ENCODE measurements at regions not wholly inside any gene's neighbourhood (a gene's known extent, or its start where the extent isn't known, plus 50 kb on each side); places are given as distances from the start of the nearest gene placed in this dataset.
A peak's percentile ranks its signal among the peaks of the same experiment; 100 is the strongest.
"Not testable (repeated sequence)": the region's sequence is repeated elsewhere in the genome, so short reads cannot be mapped to it uniquely, and the experiment has no call there.

DNA sequence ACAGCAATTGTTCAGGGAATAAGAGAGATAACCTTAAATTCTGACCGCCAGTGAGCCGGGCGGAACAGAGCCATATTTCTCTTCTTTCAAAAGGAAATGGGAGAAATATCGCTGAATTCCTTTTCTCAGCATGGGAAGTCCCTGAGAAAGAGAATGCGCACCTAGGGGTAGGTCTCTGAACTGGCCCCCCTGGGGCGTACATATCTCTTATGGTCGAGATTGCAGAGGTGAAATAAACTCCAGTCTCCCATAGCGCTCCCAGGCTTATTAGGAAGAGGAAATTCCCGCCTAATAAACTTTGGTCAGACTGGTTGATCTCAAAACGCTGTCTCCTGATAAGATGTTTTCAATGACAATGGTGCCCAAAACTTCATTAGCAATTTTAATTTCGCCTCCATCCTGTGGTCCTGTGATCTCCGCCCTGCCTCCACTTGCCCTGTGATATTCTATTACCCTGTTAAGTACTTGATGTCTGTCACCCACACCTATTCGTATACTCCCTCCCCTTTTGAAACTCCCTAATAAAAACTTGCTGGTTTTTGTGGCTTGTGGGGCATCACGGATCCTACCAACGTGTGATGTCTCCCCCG is 195.8 kb upstream of the HMCN1 start:
- DNase-seq: not testable (repeated sequence)

DNA sequence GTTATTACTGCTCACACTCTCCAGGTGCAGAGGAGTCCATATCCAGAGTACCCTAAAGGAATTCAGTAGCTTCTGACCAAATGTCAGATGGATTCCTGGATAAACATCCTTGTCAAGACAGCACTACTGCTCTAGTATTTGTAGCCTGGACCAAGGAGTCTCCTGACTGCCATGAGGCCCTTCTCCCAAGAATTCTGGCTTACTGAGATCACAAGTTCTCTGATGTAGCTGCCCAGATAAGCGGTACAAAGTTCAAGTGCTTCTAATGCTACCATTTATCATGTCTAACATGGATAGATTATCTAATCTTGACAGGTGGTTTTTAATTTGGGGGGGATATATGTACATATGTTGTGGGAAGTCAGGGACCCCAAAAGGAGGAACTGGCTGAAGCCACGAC is 196.6 kb upstream of the HMCN1 start:
- DNase-seq: no peak

DNA sequence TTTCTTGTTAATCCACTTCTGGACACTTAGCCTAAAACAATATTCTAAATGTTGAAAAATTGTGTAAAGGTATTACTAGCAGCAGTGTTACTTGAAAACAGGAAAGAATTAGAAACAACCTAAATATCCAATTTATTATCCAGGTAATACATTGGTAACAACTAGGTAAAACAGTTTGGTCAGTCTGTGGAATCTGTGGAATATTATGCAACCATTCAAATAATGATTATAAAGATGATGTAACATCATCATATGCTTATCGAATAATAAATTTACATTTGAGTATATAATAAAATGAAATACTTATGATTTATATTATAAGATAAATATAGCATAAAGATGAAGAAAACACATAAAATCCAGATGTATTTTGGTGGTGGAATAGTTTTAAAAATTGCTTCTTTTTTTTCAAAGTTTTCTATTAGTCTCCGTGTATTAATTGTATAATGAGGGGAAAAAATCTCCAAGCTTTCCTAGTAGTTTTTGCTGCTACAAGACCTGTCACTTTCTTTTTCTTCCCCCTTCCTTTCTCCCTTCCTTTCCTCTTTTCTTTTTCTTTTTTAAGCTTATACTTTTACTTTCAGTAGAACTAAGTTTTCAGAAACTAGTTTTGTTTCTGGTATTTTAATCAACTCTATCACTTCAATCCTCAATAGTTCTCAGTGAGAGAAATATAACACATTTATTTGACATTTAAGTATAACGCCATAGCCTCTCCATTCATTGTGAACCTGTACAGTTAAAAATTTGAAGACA is 197.8 kb upstream of the HMCN1 start:
- DNase-seq: no peak

- DNase-seq: no peak
Measured at GRCh38 chr1:185535621-185536020, 198.6 kb upstream of the HMCN1 start.

DNA sequence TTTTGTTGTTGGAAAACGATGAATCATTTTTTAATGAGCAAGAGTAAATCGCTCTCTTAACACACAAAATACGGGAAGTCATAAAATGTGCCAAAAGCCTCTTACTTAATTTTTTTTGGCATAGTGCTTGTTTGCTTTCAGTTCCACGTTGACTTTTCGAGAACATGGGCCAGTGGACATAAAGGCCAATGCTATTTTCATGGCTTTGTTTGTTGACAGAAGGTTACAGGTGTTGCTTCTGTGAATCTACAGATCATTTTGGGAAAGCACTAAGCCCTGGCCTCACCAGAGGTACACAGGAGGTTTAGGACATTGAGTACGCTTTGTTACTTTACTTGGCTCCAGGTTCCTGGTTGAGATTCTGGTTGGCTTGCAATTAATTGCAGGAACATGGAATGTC is 199.4 kb upstream of the HMCN1 start:
- no peak for DNase-seq

- DNase-seq: no peak
Measured at GRCh38 chr1:185533596-185533995, 200.6 kb upstream of the HMCN1 start.

DNA sequence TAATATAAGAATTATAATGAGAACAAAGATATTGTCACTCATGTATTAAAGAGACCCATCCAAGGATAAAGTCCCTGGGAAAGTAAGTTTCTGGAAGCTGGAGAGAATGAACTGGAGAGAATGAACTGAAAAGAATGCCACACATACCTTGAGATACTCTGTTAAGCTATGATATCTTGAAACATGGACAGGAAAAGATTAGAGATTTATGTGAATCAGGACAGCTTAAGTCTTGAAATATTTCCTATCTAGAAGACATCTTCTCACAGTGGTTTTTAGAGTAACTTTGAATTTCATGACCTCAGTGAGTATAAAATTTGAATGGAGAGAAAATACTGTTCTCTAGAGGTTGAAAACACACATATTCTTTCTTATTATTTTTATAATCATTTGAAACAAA is 201.3 kb upstream of the HMCN1 start:
- DNase-seq: no peak

- DNase-seq: no peak
Measured at GRCh38 chr1:185531838-185532237, 202.4 kb upstream of the HMCN1 start.

DNA sequence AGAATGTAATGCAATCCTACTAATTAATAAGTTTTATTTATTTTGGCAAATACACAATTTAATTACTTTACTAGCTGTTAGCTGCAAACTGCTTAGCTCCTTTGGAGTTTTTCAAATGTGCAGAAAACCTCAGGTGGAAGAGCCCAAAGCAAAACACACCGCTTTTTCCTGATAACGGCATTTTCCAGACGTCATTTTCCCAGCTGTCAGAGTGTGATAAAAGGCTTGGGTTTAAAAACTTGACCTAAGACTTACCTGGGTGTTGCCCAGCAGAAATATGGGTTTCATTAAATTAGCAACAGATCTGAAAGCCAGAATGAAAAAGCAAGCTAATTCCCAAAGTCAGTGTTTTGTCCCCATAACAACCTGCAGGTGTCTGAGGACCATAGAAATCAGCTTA is 204.0 kb upstream of the HMCN1 start:
- DNase-seq: no peak

DNA sequence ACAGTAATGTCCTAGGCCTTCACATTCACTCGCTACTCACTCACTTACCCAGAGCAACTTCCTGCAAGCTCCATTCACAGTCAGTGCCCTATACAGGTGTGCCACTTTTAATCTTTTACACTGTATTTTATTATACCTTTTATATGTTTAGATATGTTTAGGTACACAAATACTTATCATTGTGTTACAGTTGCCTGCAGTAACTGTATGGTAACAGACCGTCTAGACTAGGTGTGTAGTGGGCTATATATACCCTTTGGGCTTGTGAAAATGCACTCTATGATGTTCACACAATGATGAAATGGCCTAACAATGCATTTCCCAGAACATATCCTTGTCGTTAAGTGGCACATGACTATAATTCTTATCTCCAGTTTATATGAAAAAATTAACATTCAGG is 204.5 kb upstream of the HMCN1 start:
- DNase-seq: no peak

DNA sequence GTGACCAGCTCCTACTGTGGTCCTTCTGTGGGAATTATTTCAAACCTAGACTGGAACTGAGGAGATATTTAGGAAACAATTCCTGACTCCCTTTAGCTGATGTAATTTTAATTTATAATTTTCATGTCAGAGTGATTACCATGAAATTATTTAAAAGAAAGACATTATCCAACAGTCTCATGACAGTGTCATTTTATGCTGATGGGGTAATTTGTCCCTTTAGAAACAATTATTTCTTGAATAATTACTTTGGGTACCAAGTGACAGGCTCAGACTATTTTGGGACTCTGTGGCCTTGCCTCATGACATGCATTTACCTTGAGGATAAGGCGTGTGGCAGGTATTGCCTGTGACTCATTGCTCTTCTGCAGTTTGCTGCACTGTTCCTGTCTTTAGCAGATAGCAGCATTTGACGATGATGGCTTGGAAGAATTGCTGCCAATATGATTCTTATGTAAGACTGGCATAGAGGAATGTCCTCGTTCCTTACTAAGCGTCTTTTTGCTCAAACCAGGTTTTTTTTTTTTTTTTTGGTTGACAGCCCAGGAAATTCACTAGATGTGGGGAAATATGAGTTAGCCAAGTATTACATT is 206.0 kb upstream of the HMCN1 start:
- DNase-seq: no peak

- DNase-seq: no peak
Measured at GRCh38 chr1:185526344-185527307, 207.6 kb upstream of the HMCN1 start.

DNA sequence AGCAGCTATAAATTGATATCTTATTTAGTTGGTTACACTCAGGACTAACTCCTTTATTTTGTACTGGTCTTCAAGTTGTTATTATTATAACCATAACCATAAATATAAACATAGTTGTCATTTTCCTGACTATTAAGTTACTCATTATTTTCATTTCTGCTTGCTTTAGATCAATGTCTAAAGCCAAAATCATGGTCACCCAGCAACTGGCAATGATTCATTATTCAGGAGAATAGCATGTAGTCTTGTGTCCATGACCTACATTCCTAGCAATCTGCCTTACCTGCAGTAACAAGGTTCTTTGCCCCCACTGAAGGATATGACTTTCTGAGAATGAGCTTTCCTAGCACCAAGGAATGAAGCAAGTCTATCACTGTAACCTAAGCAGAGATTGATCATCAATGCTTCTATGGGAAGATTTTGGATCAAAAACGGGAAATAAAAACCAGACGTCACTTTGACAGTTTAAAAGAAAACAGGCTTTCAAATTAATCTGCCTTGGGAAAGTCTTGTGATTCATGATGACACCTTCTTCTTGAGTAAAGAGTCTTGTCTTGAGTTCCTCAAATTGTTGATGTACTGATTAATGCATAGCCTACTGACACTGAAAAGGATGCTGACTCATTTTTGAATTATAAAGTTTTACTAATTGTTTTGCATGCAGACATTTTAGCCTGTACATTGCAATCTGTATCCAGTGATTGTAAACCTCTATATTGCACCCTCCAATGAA is 203.3 kb upstream of the IVNS1ABP start:
- DNase-seq: no peak

DNA sequence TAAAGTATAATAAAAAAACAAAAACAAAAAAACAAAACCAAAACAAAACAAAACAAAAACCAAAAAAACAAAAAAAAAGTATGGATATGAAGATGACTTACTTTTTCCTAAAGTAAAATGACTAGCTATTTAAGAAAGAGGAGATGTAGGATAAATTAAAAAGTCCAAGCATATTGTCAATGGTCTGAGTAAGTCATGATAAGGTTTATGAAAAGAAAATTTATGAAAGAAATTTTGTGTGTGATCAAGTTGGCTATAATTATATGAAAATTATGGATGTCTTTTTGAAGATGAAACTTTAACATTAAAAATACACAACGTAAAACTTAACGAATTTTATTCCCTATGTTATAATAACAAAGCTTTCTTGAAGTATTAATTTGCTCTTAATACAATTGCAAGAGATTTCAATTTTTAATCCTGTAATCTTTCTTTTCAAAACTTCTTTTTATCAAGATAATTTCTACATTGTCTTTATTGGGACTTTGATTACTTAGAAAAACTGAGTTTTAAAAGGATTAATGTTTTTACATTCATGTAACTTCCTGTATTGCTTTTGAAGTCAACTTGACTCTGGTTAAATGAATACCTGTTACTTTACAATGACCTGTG is 200.9 kb upstream of the IVNS1ABP start:
- DNase-seq: no peak

GRCh38 chr1:185517301-185517700 is 200.3 kb upstream of the IVNS1ABP start:
- not testable (repeated sequence) for DNase-seq

DNA sequence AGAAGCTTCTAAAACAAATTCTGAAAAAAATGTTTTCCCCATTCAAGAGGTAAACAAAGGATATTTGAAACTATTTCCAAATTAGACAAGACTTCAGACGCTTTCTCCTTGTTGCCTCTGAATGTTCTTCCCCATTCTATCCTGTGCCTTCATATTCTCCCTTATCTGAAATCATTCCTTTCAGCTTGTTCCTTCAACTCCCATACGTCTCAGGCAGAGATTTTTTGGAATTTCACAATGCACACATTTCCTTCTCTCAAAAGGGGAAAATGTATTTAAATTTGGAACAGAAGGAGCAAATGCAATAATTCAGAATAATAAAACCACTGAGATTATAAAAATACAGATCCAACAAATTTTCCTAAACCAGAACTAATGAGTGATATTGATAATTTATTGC is 198.7 kb upstream of the IVNS1ABP start:
- no peak for DNase-seq

DNA sequence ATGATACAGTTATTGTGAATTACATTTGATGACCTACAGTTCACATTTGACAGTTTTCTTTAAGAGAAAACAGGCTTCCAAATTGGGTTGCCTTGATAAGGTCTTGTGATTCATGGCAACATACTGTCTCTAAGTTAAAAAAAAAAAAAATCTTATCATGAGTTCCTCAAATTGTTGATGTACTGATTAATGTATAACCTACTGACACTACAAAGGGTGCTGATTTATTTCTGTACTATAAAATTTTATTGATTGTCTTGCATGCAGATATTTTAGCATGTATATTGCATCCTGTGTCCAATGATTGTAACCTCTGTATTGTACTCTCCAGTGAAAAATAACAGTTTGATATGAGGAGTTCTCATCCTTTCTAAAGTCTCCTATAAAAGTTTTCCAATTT is 197.3 kb upstream of the IVNS1ABP start:
- no peak for DNase-seq

- no peak for DNase-seq
Measured at GRCh38 chr1:185512442-185512841, 195.4 kb upstream of the IVNS1ABP start.

DNA sequence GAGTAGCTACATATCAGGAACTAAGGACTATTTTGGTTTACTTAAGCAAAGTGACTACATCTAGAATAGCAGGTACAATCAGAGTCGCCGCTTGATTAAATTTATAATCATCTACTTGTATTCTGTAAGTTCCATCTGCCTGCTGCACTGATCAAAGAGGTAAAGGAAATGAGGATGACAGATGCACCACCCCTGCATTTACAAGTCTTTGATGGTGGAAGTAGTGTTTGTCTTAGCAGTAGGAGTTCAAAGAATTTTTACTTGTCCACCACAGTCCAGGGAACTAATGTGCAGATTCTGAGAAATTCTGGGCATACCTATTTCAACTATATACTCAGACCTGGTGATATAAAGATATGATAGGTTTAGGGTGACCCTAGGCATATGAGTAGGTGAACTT is 184.1 kb upstream of the IVNS1ABP start:
- no peak for DNase-seq

DNA sequence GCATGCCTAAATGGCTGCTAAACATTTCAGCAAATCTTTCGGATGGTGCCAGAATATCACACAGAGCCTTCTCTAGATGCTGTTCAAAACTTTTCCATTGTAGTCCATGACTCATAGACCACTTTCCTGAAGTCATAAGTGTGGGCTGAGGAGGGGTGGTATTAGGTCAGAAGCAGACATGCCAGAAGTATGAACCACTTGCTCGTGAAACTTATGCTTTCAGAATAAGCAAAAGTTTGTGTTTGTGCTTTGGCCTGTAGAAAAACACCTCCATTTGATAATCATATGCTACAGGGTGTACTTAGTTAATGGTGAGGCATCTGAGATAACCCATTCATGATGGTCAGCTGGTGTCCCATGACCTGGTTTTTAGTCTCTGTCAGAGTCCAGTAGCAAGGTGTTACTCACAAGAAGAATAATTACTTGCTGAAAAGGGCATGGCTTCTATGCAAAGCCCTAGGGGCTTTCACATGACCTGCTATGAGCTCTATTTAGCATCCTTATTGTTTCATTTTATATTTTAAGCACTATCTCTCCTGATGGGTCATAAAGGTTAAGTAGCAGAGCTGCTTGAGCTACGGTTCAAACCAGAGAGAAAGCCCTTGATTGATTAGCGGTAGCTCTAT is 183.1 kb upstream of the IVNS1ABP start:
- DNase-seq: peak in 1 of 2 experiments; percentile 8

DNA sequence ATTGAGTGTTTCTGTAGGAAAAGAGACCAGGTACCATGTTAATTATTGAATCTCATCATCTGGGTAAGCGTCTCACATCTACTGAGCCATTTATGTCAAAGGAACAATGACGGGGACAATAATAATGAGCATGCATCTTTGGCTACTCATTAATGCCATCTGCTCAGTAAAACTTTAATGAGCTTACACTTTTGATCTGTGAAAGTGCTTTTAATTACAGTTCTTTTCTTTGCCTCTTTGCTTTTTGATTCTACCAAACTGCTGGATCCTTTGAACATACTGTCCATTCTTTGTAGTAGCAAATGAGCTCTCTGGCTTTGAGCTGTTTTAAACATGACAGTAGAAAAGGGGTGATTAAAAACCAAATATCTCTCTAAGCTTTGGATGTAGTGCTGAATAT is 181.2 kb upstream of the IVNS1ABP start:
- DNase-seq: no peak

GRCh38 chr1:185497177-185497576 is 180.1 kb upstream of the IVNS1ABP start:
- no peak for DNase-seq

All from stimulated activated CD4-positive, alpha-beta T cell treated with anti-CD3 and anti-CD28 coated beads, Interleukin-4, amount 100 ng/mL, for 4 hours (primary cell).